HL-60 (cell line): ENCODE measurements at regions not wholly inside any gene's neighbourhood (a gene's known extent, or its start where the extent isn't known, plus 50 kb on each side); places are given as distances from the start of the nearest gene placed in this dataset.

Experiments used
- POLR2AphosphoS5 ChIP-seq: IDR thresholded peaks from 2 replicates; pipeline ENCODE4 v1.6.1; 2012; ENCODE audit warnings: low read depth
- TF ChIP-seq, protein P1 (sequence below): IDR thresholded peaks from one replicate; pipeline ENCODE4 v1.5.1; 2011; ENCODE audit warnings: low read length, control low read depth, inconsistent platforms; ENCODE audit not compliant: insufficient read depth
- TF ChIP-seq, protein P2 (sequence below): IDR thresholded peaks from 2 replicates; pipeline ENCODE4 v1.6.1; 2012; ENCODE audit warnings: low read depth; ENCODE audit not compliant: insufficient replicate concordance

DNA sequence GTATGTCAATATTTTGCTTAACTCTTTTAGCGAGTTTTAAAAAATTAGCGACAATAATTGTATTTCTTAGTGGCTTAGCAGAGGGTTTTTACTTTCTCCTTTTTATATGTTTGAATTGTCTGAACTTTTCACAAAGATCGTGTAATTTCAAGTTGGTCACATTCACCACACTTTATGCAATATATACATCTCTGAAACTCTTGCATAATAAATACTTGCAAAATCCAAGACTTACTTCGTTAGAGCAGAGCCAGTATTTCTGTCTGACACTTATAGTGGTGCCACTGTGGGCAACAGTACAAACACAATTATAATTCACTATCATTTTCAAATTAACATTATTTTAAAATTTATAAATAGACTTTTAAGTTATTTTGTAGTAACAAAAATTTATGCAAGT, 62.0 kb downstream of the SUCNR1 start:
- TF ChIP-seq, protein P1, sequence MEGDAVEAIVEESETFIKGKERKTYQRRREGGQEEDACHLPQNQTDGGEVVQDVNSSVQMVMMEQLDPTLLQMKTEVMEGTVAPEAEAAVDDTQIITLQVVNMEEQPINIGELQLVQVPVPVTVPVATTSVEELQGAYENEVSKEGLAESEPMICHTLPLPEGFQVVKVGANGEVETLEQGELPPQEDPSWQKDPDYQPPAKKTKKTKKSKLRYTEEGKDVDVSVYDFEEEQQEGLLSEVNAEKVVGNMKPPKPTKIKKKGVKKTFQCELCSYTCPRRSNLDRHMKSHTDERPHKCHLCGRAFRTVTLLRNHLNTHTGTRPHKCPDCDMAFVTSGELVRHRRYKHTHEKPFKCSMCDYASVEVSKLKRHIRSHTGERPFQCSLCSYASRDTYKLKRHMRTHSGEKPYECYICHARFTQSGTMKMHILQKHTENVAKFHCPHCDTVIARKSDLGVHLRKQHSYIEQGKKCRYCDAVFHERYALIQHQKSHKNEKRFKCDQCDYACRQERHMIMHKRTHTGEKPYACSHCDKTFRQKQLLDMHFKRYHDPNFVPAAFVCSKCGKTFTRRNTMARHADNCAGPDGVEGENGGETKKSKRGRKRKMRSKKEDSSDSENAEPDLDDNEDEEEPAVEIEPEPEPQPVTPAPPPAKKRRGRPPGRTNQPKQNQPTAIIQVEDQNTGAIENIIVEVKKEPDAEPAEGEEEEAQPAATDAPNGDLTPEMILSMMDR = no peak
- TF ChIP-seq, protein P2, sequence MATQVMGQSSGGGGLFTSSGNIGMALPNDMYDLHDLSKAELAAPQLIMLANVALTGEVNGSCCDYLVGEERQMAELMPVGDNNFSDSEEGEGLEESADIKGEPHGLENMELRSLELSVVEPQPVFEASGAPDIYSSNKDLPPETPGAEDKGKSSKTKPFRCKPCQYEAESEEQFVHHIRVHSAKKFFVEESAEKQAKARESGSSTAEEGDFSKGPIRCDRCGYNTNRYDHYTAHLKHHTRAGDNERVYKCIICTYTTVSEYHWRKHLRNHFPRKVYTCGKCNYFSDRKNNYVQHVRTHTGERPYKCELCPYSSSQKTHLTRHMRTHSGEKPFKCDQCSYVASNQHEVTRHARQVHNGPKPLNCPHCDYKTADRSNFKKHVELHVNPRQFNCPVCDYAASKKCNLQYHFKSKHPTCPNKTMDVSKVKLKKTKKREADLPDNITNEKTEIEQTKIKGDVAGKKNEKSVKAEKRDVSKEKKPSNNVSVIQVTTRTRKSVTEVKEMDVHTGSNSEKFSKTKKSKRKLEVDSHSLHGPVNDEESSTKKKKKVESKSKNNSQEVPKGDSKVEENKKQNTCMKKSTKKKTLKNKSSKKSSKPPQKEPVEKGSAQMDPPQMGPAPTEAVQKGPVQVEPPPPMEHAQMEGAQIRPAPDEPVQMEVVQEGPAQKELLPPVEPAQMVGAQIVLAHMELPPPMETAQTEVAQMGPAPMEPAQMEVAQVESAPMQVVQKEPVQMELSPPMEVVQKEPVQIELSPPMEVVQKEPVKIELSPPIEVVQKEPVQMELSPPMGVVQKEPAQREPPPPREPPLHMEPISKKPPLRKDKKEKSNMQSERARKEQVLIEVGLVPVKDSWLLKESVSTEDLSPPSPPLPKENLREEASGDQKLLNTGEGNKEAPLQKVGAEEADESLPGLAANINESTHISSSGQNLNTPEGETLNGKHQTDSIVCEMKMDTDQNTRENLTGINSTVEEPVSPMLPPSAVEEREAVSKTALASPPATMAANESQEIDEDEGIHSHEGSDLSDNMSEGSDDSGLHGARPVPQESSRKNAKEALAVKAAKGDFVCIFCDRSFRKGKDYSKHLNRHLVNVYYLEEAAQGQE = no peak
- peak; percentile 40; the same call in 1 of the 2 replicates for TF ChIP-seq POLR2AphosphoS5
